A549 (cell line): ENCODE measurements at regions not wholly inside any gene's neighbourhood (a gene's known extent, or its start where the extent isn't known, plus 50 kb on each side); places are given as distances from the start of the nearest gene placed in this dataset.
"Not testable (repeated sequence)": the region's sequence is repeated elsewhere in the genome, so short reads cannot be mapped to it uniquely, and the experiment has no call there.

Experiments used
- BHLHE40 ChIP-seq: IDR thresholded peaks from 2 replicates; pipeline ENCODE4 v1.6.1; 2012; ENCODE audit warnings: low read depth, low read length, inconsistent platforms
- JUN ChIP-seq, 2 experiments: fragments of >200 bp; sonication (Bioruptor Twin); formaldehyde crosslinking; IDR thresholded peaks; 2 replicates in 1 of 2; 3 replicates in 1 of 2; pipeline ENCODE4 v1.6.1; 2016 to 2017
- KDM5A ChIP-seq: fragments of 200-600 bp; sonication (generic); IDR thresholded peaks from 2 replicates; pipeline ENCODE4 v1.6.1; 2016; ENCODE audit warnings: antibody characterized with exemption, mild to moderate bottlenecking
- POLR2A ChIP-seq: IDR thresholded peaks from 2 replicates; pipeline ENCODE4 v1.6.1; 2012; ENCODE audit warnings: mild to moderate bottlenecking, low read length
- TF ChIP-seq, protein P1 (sequence below): fragments of >200 bp; sonication (Bioruptor Twin); formaldehyde crosslinking; IDR thresholded peaks from 3 replicates; pipeline ENCODE4 v1.5.1; 2016

- not testable (repeated sequence) for TF ChIP-seq POLR2A; BHLHE40; KDM5A; JUN (IDR thresholded peaks at IDR 0.05)
- TF ChIP-seq, protein P1, sequence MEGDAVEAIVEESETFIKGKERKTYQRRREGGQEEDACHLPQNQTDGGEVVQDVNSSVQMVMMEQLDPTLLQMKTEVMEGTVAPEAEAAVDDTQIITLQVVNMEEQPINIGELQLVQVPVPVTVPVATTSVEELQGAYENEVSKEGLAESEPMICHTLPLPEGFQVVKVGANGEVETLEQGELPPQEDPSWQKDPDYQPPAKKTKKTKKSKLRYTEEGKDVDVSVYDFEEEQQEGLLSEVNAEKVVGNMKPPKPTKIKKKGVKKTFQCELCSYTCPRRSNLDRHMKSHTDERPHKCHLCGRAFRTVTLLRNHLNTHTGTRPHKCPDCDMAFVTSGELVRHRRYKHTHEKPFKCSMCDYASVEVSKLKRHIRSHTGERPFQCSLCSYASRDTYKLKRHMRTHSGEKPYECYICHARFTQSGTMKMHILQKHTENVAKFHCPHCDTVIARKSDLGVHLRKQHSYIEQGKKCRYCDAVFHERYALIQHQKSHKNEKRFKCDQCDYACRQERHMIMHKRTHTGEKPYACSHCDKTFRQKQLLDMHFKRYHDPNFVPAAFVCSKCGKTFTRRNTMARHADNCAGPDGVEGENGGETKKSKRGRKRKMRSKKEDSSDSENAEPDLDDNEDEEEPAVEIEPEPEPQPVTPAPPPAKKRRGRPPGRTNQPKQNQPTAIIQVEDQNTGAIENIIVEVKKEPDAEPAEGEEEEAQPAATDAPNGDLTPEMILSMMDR = not testable (repeated sequence)
Measured at GRCh38 chr4:138577826-138578225, 335.7 kb upstream of the SLC7A11 start.
